Astrocyte (in vitro differentiated cells and primary cell): ENCODE measurements at regions not wholly inside any gene's neighbourhood (a gene's known extent, or its start where the extent isn't known, plus 50 kb on each side); places are given as distances from the start of the nearest gene placed in this dataset.

Experiments used
- EZH2 ChIP-seq: IDR thresholded peaks from 2 replicates; pipeline ENCODE4 v1.6.1; 2012; ENCODE audit warnings: mild to moderate bottlenecking, low read length, inconsistent platforms; ENCODE audit not compliant: insufficient read depth
- TF ChIP-seq, protein P1 (sequence below): IDR thresholded peaks from 2 replicates; pipeline ENCODE4 v1.5.1; 2011; ENCODE audit warnings: low read depth, mild to moderate bottlenecking, inconsistent platforms, low read length, moderate library complexity; ENCODE audit not compliant: insufficient read depth

- TF ChIP-seq, protein P1, sequence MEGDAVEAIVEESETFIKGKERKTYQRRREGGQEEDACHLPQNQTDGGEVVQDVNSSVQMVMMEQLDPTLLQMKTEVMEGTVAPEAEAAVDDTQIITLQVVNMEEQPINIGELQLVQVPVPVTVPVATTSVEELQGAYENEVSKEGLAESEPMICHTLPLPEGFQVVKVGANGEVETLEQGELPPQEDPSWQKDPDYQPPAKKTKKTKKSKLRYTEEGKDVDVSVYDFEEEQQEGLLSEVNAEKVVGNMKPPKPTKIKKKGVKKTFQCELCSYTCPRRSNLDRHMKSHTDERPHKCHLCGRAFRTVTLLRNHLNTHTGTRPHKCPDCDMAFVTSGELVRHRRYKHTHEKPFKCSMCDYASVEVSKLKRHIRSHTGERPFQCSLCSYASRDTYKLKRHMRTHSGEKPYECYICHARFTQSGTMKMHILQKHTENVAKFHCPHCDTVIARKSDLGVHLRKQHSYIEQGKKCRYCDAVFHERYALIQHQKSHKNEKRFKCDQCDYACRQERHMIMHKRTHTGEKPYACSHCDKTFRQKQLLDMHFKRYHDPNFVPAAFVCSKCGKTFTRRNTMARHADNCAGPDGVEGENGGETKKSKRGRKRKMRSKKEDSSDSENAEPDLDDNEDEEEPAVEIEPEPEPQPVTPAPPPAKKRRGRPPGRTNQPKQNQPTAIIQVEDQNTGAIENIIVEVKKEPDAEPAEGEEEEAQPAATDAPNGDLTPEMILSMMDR = no peak
- TF ChIP-seq EZH2 = no peak
Measured at GRCh38 chr5:141762316-141762715, 80.3 kb upstream of the ARAP3 start.
